MM.1S (cell line): ENCODE measurements at regions not wholly inside any gene's neighbourhood (a gene's known extent, or its start where the extent isn't known, plus 50 kb on each side); places are given as distances from the start of the nearest gene placed in this dataset.

Experiments used
- CTCF ChIP-seq: fragments of 300-600 bp; sonication (generic); IDR thresholded peaks from 2 replicates; pipeline ENCODE4 v1.5.1; 2016; ENCODE audit warnings: antibody characterized with exemption, low read length, mixed read lengths
- EZH2 ChIP-seq: fragments of 300-600 bp; sonication (generic); optimal IDR thresholded peaks from 2 replicates; pipeline ENCODE3; 2017; ENCODE audit warnings: low read depth, mild to moderate bottlenecking, antibody characterized with exemption, low read length, mixed read lengths

GRCh38 chr14:48382961-48383360 is 707.6 kb upstream of the MDGA2 start:
- TF ChIP-seq CTCF (no peak), EZH2 (no peak)
